ENCODE measurements at regions not wholly inside any gene's neighbourhood (a gene's known extent, or its start where the extent isn't known, plus 50 kb on each side); places are given as distances from the start of the nearest gene placed in this dataset.

DNA sequence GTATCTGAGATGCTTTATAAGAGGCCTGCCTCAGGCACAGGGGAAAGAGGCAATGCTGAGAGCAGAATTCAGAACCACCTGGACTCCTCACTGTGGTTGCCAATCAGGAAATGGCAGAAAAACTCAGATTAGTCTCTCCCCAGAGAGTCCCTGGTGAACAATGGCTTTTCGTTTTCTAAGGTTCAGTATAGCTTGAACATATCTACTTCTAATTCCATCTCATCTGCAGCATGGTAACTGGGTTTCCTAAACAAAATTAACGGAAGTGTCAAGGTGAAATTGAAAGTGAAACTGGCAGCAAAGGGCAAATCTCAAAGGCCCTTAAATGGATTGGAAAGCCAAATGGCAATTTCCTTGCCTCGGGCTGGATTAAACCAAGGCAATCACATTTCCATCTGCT is 480.2 kb upstream of the ACVR2A start:
- no peak overlapping the region for H3K4me3 ChIP-seq (ENCODE audit: low read length)
- TF ChIP-seq, protein P1, sequence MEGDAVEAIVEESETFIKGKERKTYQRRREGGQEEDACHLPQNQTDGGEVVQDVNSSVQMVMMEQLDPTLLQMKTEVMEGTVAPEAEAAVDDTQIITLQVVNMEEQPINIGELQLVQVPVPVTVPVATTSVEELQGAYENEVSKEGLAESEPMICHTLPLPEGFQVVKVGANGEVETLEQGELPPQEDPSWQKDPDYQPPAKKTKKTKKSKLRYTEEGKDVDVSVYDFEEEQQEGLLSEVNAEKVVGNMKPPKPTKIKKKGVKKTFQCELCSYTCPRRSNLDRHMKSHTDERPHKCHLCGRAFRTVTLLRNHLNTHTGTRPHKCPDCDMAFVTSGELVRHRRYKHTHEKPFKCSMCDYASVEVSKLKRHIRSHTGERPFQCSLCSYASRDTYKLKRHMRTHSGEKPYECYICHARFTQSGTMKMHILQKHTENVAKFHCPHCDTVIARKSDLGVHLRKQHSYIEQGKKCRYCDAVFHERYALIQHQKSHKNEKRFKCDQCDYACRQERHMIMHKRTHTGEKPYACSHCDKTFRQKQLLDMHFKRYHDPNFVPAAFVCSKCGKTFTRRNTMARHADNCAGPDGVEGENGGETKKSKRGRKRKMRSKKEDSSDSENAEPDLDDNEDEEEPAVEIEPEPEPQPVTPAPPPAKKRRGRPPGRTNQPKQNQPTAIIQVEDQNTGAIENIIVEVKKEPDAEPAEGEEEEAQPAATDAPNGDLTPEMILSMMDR (conservative IDR thresholded peaks at IDR 0.05; ENCODE audit: low read length), result no peak
- no peak for DNase-seq (ENCODE audit: low read depth)

DNA sequence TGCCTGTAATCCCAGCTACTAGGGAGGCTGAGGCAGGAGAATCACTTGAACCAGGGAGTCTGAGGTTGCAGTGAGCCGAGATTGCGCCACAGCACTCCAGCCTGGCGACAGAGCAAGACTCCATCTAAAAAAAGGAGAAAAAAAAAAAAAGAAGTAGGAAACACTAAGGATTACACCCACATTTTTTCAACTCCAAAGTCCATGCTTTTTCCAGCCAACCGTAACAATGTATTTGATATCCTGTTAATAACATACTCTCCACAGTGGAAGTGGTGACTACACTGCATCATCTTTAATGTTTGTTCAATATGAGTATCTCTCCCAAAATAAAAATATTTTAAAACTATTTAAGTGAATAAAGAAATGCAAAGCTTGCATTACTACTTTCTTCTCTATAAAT is 481.6 kb upstream of the ACVR2A start:
- DNase-seq (ENCODE audit: low read depth), result no peak
- H3K4me3 ChIP-seq (ENCODE audit: low read length), result no peak overlapping the region
- TF ChIP-seq, protein P1 (conservative IDR thresholded peaks at IDR 0.05; ENCODE audit: low read length), result no peak

DNA sequence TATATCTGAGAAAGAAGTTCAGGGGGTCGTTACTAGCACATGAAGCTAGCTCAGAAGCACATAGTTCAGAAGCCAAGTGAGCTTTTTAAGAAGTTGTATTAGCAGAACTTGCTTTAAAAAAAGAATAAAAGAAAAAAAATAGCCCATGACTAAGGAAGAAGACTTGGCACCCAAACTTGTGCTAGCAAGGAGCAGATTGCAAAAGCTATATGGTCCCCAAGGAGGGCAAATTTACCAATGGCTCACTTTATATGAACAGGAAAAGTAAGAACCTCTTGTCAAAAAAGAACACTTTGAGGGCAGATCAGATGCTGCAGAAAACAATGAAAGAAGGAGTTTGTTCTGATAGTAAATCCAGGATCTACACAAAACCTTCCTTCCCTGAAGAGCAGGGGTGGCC is 486.5 kb upstream of the ACVR2A start:
- DNase-seq (ENCODE audit: low read depth), result no peak
- no peak overlapping the region for H3K4me3 ChIP-seq (ENCODE audit: low read length)
- TF ChIP-seq, protein P1 (conservative IDR thresholded peaks at IDR 0.05; ENCODE audit: low read length), result no peak

DNA sequence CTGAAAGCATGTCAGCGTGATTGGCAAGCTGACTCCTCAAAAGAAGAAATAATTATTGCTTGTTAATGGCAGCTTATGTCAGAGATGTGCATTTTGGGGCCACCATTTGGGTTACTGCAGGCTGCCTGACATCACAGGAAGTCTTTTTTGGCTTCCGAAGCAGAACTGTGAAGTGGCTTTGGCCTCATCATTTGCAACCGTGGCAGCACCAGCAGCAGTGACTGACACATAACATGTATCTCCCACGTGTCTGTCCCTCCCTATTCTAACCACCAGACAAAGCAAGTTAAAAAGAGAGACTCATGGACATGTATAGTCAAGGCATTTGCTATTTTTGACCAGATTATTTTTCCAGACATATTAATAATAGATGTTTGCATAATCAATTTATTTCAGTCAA is 488.7 kb upstream of the ACVR2A start:
- no peak overlapping the region for H3K4me3 ChIP-seq (ENCODE audit: low read length)
- TF ChIP-seq, protein P1 (conservative IDR thresholded peaks at IDR 0.05; ENCODE audit: low read length), result no peak
- no peak for DNase-seq (ENCODE audit: low read depth)

DNA sequence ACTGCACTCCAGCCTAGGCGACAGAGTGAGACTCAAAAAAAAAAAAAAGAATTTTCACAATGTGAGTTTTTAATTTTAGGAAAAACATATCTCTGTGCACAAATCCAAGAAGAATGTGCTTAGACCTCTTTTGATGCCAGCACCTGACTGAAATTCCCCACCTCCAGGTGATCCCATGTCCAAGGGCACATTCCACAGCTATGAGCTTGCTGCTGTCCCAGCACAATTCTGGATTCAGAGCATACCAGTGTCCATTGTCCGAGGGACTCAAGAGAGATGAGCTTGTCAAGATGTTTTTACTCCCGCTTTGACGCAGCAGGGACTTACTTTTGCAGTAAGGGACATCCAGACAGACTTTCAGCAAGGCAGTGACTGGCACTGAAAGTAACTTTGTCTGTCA is 489.1 kb upstream of the ACVR2A start:
- H3K4me3 ChIP-seq (ENCODE audit: low read length), result no peak overlapping the region
- no peak for DNase-seq (ENCODE audit: low read depth)
- TF ChIP-seq, protein P1 (conservative IDR thresholded peaks at IDR 0.05; ENCODE audit: low read length), result no peak

DNA sequence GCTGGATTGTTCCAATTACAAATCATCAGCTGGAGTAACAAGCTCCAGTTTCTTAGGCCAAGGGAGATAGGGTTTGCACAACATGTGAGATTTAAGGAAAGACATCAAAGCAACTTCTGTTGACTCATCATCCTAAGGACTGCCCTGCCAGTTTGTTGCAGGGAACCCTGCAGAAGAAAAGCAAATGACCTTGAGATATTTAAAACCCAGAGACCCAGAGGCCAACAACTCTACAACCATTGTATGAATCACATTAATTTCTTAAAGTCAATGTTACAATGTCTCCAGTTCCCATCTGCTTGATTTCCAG is 491.8 kb upstream of the ACVR2A start:
- no peak for DNase-seq (ENCODE audit: low read depth)
- TF ChIP-seq, protein P1 (conservative IDR thresholded peaks at IDR 0.05; ENCODE audit: low read length), result no peak
- no peak overlapping the region for H3K4me3 ChIP-seq (ENCODE audit: low read length)

DNA sequence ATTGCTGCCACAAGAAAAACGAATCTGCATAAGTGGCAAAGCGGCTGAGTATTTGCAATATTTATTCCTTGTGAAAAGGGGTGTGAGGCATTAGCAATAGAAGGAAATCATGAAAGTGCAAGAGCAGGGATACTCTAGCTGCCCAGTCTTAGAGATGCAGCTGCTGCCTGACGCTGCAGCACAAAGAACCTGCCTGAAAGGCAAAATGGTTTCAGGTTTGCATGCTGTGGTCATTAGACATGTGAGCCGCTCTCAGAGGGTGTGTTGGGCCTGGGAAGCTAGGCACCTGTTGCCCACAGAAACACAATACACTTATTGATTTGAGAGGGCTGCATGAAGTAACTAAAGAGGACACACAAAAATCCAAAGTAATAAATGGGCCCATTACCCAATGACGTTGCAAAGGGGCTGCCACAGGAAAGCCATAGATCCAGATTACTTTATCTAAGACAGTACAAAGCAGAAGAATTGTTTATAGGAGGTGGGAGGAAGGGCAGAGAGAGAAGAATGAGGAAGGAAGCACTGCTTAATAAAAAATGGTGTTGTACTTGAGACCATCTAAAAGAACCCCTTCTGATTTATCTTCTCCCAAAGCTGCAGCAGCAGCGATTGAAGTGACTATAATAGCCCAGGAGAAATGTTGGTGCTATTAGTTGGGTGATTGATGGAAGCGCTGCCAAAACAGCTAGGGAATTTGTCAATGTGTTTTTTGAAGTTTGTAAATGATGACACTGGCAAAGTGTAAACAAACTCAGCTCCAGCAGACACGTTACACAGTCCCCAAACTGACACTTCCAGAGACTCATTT is 492.4 kb upstream of the ACVR2A start:
- TF ChIP-seq, protein P1 (conservative IDR thresholded peaks at IDR 0.05; ENCODE audit: low read length), result no peak
- H3K4me3 ChIP-seq (ENCODE audit: low read length), result no peak overlapping the region
- no peak for DNase-seq (ENCODE audit: low read depth)
